ENCODE measurements at regions not wholly inside any gene's neighbourhood (a gene's known extent, or its start where the extent isn't known, plus 50 kb on each side); places are given as distances from the start of the nearest gene placed in this dataset.

GRCh38 chr1:116257836-116258235 lies 115.2 kb upstream of the ATP1A1 start:
- TF ChIP-seq POLR2A (IDR thresholded peaks at IDR 0.05; ENCODE audit: low read length) (no peak), CTCF (IDR thresholded peaks at IDR 0.05) (no peak), CEBPB (IDR thresholded peaks at IDR 0.05) (no peak), ZSCAN20 (CRISPR knock-in tag; IDR thresholded peaks at IDR 0.05) (no peak), RAD21 (conservative IDR thresholded peaks at IDR 0.05 in 1 of 2, IDR thresholded peaks at IDR 0.05 in 1 of 2) (no peak), REST (IDR thresholded peaks at IDR 0.05) (no peak), CBX8 (IDR thresholded peaks at IDR 0.05) (no peak), MAFK (IDR thresholded peaks at IDR 0.05; ENCODE audit: partially characterized antibody) (no peak), ELK1 (IDR thresholded peaks at IDR 0.05; ENCODE audit: low read depth, low read length) (no peak)
